ENCODE measurements at regions not wholly inside any gene's neighbourhood (a gene's known extent, or its start where the extent isn't known, plus 50 kb on each side); places are given as distances from the start of the nearest gene placed in this dataset.

- H3K27me3 ChIP-seq = no peaks in the 10 kb centered on the region
- no peaks in the 10 kb centered on the region for H3K9me3 ChIP-seq
- TF ChIP-seq CTCF (IDR thresholded peaks at IDR 0.05) = no peak
- no peak for TF ChIP-seq POLR2AphosphoS5 (IDR thresholded peaks at IDR 0.05)
- TF ChIP-seq POLR2A (IDR thresholded peaks at IDR 0.05) = no peak
- H3K36me3 ChIP-seq = no peaks in the 10 kb centered on the region
- H3K4me1 ChIP-seq = no peaks in the 10 kb centered on the region
- no peak overlapping the region for H3K27ac ChIP-seq
- no peak for DNase-seq (ENCODE audit: low spot score in 2 of 2)
- intact Hi-C loops (cut with DNase I; ENCODE audit: low total_unique reads) = no loop called here
- no peak overlapping the region for H3K4me3 ChIP-seq
Measured at GRCh38 chr1:177877086-177877485, 92.8 kb downstream of the SEC16B start.

- Histone ChIP-seq H3K4me1 (no peaks in the 10 kb centered on the region), H3K4me3 (no peak overlapping the region), H3K9me3 (no peaks in the 10 kb centered on the region), H3K27ac (no peak overlapping the region), H3K27me3 (no peaks in the 10 kb centered on the region), H3K36me3 (no peaks in the 10 kb centered on the region)
- DNase-seq (ENCODE audit: low spot score in 2 of 2) = no peak
- intact Hi-C loops (cut with DNase I; ENCODE audit: low total_unique reads) = no loop called here
- TF ChIP-seq CTCF (IDR thresholded peaks at IDR 0.05) = no peak
- TF ChIP-seq POLR2A (IDR thresholded peaks at IDR 0.05) = no peak
- TF ChIP-seq POLR2AphosphoS5 (IDR thresholded peaks at IDR 0.05) = no peak
Measured at GRCh38 chr1:177873238-177873637, 96.6 kb downstream of the SEC16B start.

- intact Hi-C loops (cut with DNase I; ENCODE audit: low total_unique reads) = no loop called here
- Histone ChIP-seq H3K36me3 (no peaks in the 10 kb centered on the region), H3K4me1 (no peaks in the 10 kb centered on the region), H3K9me3 (no peaks in the 10 kb centered on the region), H3K27ac (no peak overlapping the region), H3K4me3 (no peak overlapping the region), H3K27me3 (no peaks in the 10 kb centered on the region)
- DNase-seq (ENCODE audit: low spot score in 2 of 2) = no peak
- TF ChIP-seq POLR2A (IDR thresholded peaks at IDR 0.05) (no peak), CTCF (IDR thresholded peaks at IDR 0.05) (no peak), POLR2AphosphoS5 (IDR thresholded peaks at IDR 0.05) (no peak)
Measured at GRCh38 chr1:177872308-177872900, 97.5 kb downstream of the SEC16B start.

GRCh38 chr1:177871613-177872307 lies 98.1 kb downstream of the SEC16B start:
- intact Hi-C loops (cut with DNase I; ENCODE audit: low total_unique reads) = no loop called here

More at GRCh38 chr1:177871613-177872307, 98.1 kb downstream of the SEC16B start:
- Histone ChIP-seq H3K4me3 (no peak overlapping the region), H3K27ac (no peak overlapping the region), H3K27me3 (no peaks in the 10 kb centered on the region), H3K9me3 (no peaks in the 10 kb centered on the region), H3K4me1 (no peaks in the 10 kb centered on the region), H3K36me3 (no peaks in the 10 kb centered on the region)
- no peak for TF ChIP-seq POLR2A (IDR thresholded peaks at IDR 0.05)
- no peak for TF ChIP-seq POLR2AphosphoS5 (IDR thresholded peaks at IDR 0.05)
- no peak for TF ChIP-seq CTCF (IDR thresholded peaks at IDR 0.05)
- no peak for DNase-seq (ENCODE audit: low spot score in 2 of 2)

All from breast epithelium (tissue), 4 donors.